GM21515 (cell line): ENCODE measurements at regions not wholly inside any gene's neighbourhood (a gene's known extent, or its start where the extent isn't known, plus 50 kb on each side); places are given as distances from the start of the nearest gene placed in this dataset.

ENCODE experiments used
- ATAC-seq: cut with Tn5 transposase; IDR thresholded peaks from one replicate; pipeline ENCODE4 v1.9.1; 2021; ENCODE audit not compliant: unreplicated experiment

- no peak for ATAC-seq
These were observed 179.2 kb upstream of the FAM3C start for GRCh38 chr7:121575194-121575765.

GRCh38 chr7:121574109-121574508 is 178.0 kb upstream of the FAM3C start:
- no peak for ATAC-seq

GRCh38 chr7:121572615-121573014 is 176.5 kb upstream of the FAM3C start:
- ATAC-seq, result no peak

- ATAC-seq, result no peak
These were observed 174.3 kb upstream of the FAM3C start for GRCh38 chr7:121570365-121570764.

- no peak for ATAC-seq
These were observed 167.1 kb upstream of the FAM3C start for GRCh38 chr7:121563177-121563576.

- no peak for ATAC-seq
These were observed 166.2 kb upstream of the FAM3C start for GRCh38 chr7:121562259-121562658.

GRCh38 chr7:121561717-121562116 is 165.6 kb upstream of the FAM3C start:
- no peak for ATAC-seq

- no peak for ATAC-seq
These were observed 164.3 kb upstream of the FAM3C start for GRCh38 chr7:121560267-121560990.

- no peak for ATAC-seq
These were observed 162.2 kb upstream of the FAM3C start for GRCh38 chr7:121558288-121558687.

GRCh38 chr7:121557034-121557892 is 161.2 kb upstream of the FAM3C start:
- ATAC-seq, result no peak

GRCh38 chr7:121555558-121555957 is 159.4 kb upstream of the FAM3C start:
- no peak for ATAC-seq

GRCh38 chr7:121547544-121548092 is 151.5 kb upstream of the FAM3C start:
- peak; percentile 78 for ATAC-seq

GRCh38 chr7:121546632-121547543 is 150.8 kb upstream of the FAM3C start:
- no peak for ATAC-seq

- ATAC-seq, result no peak
These were observed 149.3 kb upstream of the FAM3C start for GRCh38 chr7:121545418-121545817.

- no peak for ATAC-seq
These were observed 148.6 kb upstream of the FAM3C start for GRCh38 chr7:121544726-121545125.

GRCh38 chr7:121544238-121544637 is 148.1 kb upstream of the FAM3C start:
- ATAC-seq, result no peak

- no peak for ATAC-seq
These were observed 145.3 kb upstream of the FAM3C start for GRCh38 chr7:121541457-121541856.

- no peak for ATAC-seq
These were observed 144.0 kb upstream of the FAM3C start for GRCh38 chr7:121540138-121540537.

- no peak for ATAC-seq
These were observed 140.9 kb upstream of the FAM3C start for GRCh38 chr7:121537031-121537430.

- no peak for ATAC-seq
These were observed 135.3 kb upstream of the FAM3C start for GRCh38 chr7:121531175-121532070.
